ENCODE measurements at regions not wholly inside any gene's neighbourhood (a gene's known extent, or its start where the extent isn't known, plus 50 kb on each side); places are given as distances from the start of the nearest gene placed in this dataset.

DNA sequence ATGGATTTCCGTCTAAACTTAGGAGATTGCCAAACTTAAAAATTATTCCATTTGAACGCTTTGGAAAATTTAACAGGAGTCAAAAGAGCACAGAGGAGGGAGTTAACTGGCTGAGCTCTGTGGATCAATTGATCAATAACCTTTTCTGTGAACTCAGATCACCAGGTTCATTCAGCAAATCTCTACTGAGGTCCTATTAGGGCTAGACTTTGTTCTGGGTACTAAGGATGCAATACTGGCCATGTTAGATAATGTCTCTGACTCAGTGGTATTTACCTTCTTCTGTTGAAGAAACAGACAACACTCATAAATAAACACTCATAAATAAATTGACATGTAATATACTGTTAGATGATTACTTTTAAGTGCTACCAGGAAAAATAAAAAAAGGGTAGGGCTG lies 323.4 kb upstream of the SUCLG2 start:
- no peak overlapping the region for H3K27ac ChIP-seq (ENCODE audit: low read depth, low read length)
- Mint-ChIP-seq H3K4me1 (no peaks in the 10 kb centered on the region), H3K4me3 (no peak overlapping the region), H3K9me3 (no peaks in the 10 kb centered on the region), H3K27me3 (ENCODE audit: insufficient read depth) (no peaks in the 10 kb centered on the region), H3K27ac (no peak overlapping the region), H3K36me3 (ENCODE audit: low read depth) (no peaks in the 10 kb centered on the region)
- TF ChIP-seq, protein P1, sequence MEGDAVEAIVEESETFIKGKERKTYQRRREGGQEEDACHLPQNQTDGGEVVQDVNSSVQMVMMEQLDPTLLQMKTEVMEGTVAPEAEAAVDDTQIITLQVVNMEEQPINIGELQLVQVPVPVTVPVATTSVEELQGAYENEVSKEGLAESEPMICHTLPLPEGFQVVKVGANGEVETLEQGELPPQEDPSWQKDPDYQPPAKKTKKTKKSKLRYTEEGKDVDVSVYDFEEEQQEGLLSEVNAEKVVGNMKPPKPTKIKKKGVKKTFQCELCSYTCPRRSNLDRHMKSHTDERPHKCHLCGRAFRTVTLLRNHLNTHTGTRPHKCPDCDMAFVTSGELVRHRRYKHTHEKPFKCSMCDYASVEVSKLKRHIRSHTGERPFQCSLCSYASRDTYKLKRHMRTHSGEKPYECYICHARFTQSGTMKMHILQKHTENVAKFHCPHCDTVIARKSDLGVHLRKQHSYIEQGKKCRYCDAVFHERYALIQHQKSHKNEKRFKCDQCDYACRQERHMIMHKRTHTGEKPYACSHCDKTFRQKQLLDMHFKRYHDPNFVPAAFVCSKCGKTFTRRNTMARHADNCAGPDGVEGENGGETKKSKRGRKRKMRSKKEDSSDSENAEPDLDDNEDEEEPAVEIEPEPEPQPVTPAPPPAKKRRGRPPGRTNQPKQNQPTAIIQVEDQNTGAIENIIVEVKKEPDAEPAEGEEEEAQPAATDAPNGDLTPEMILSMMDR (conservative IDR thresholded peaks at IDR 0.05) = no peak
- no peak overlapping the region for H3K9ac ChIP-seq (ENCODE audit: extremely low read depth, low read length, poor library complexity, severe bottlenecking)
- H3K36me3 ChIP-seq (ENCODE audit: control insufficient read depth, insufficient read depth, low read length) = no peaks in the 10 kb centered on the region
- DNase-seq = no peak
- no peaks in the 10 kb centered on the region for H3K9me3 ChIP-seq (ENCODE audit: control insufficient read depth, low read length)
- H3K27me3 ChIP-seq (ENCODE audit: control insufficient read depth, insufficient read depth, low read length, poor library complexity, severe bottlenecking) = no peaks in the 10 kb centered on the region
- H3K4me3 ChIP-seq (ENCODE audit: low read length) = no peak overlapping the region
- no peaks in the 10 kb centered on the region for H3K4me1 ChIP-seq (ENCODE audit: control insufficient read depth, insufficient read depth, low read length)
- WGBS, 2 experiments (ENCODE audit: insufficient coverage in 1 of 2, insufficient read length in 1 of 2) = 90 to 94% methylated on average over 2 of the region's 2 CpGs

DNA sequence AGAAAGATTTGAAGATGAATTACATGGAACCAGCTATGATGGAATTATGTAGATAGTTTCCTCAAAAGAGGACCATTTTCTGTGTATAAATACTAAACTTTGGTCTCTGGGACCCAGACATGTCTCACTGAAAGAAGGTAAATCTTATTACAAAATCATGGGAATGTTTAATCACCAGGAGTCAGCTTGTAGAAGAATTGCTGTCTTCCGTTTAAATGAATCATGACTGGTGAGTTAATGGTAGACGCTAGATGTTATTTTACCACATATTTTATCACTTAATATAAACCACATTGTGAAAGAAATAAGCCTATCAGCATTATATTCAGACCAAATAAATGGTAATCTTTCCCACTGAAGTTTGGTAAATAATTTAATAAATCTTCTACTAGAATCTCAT lies 322.3 kb upstream of the SUCLG2 start:
- 90% methylated on average over 2 of the region's 2 CpGs; no CpG with 5 or more reads in 1 of the 2 experiments for WGBS, 2 experiments (ENCODE audit: insufficient coverage in 1 of 2, insufficient read length in 1 of 2)
- H3K9me3 Mint-ChIP-seq = no peaks in the 10 kb centered on the region
- DNase-seq = no peak
- H3K27ac Mint-ChIP-seq = no peak overlapping the region
- H3K4me1 Mint-ChIP-seq = no peaks in the 10 kb centered on the region
- Histone ChIP-seq H3K27ac (ENCODE audit: low read depth, low read length) (no peak overlapping the region), H3K36me3 (ENCODE audit: control insufficient read depth, insufficient read depth, low read length) (no peaks in the 10 kb centered on the region), H3K9me3 (ENCODE audit: control insufficient read depth, low read length) (no peaks in the 10 kb centered on the region), H3K9ac (ENCODE audit: extremely low read depth, low read length, poor library complexity, severe bottlenecking) (no peak overlapping the region), H3K4me3 (ENCODE audit: low read length) (no peak overlapping the region), H3K4me1 (ENCODE audit: control insufficient read depth, insufficient read depth, low read length) (no peaks in the 10 kb centered on the region), H3K27me3 (ENCODE audit: control insufficient read depth, insufficient read depth, low read length, poor library complexity, severe bottlenecking) (no peaks in the 10 kb centered on the region)
- no peaks in the 10 kb centered on the region for H3K27me3 Mint-ChIP-seq (ENCODE audit: insufficient read depth)
- TF ChIP-seq, protein P1 (conservative IDR thresholded peaks at IDR 0.05) = no peak
- H3K36me3 Mint-ChIP-seq (ENCODE audit: low read depth) = no peaks in the 10 kb centered on the region
- H3K4me3 Mint-ChIP-seq = no peak overlapping the region

DNA sequence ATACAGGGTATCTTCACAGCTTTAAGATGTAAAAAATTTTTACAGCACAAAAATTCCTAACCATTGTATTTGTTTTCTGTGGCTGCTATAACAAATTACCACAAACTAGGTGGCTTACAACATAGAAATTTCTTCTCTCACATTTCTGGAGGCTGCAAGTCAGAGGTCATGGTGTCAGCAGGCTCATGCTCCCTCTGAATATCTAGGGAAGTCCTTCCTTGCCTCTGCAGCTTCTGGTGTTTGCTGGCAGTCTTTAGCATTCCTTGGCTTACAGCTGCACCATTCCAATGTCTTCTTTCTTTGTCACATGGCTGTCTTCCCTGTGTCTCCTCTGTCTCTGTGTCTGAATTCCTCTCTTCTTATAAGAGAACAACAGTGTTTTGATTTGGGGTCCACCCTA lies 310.2 kb upstream of the SUCLG2 start:
- H3K4me3 Mint-ChIP-seq = no peak overlapping the region
- no peaks in the 10 kb centered on the region for H3K27me3 Mint-ChIP-seq (ENCODE audit: insufficient read depth)
- no peak overlapping the region for H3K27ac Mint-ChIP-seq
- no peaks in the 10 kb centered on the region for H3K9me3 ChIP-seq (ENCODE audit: control insufficient read depth, low read length)
- no peak overlapping the region for H3K4me3 ChIP-seq (ENCODE audit: low read length)
- no peaks in the 10 kb centered on the region for H3K27me3 ChIP-seq (ENCODE audit: control insufficient read depth, insufficient read depth, low read length, poor library complexity, severe bottlenecking)
- H3K9ac ChIP-seq (ENCODE audit: extremely low read depth, low read length, poor library complexity, severe bottlenecking) = no peak overlapping the region
- no peaks in the 10 kb centered on the region for H3K4me1 ChIP-seq (ENCODE audit: control insufficient read depth, insufficient read depth, low read length)
- TF ChIP-seq, protein P1 (conservative IDR thresholded peaks at IDR 0.05) = no peak
- H3K36me3 Mint-ChIP-seq (ENCODE audit: low read depth) = no peaks in the 10 kb centered on the region
- H3K4me1 Mint-ChIP-seq = no peaks in the 10 kb centered on the region
- no peak for DNase-seq
- H3K27ac ChIP-seq (ENCODE audit: low read depth, low read length) = no peak overlapping the region
- H3K9me3 Mint-ChIP-seq = peaks cover 2% of the 10 kb centered on the region
- no peaks in the 10 kb centered on the region for H3K36me3 ChIP-seq (ENCODE audit: control insufficient read depth, insufficient read depth, low read length)

All from endodermal cell (in vitro differentiated cells).